DOHH2 (cell line): ENCODE measurements at regions not wholly inside any gene's neighbourhood (a gene's known extent, or its start where the extent isn't known, plus 50 kb on each side); places are given as distances from the start of the nearest gene placed in this dataset.

ENCODE experiments used
- EZH2phosphoT487 ChIP-seq: fragments of 200-600 bp; sonication (generic); IDR thresholded peaks from 2 replicates; pipeline ENCODE4 v1.6.1; 2017; ENCODE audit warnings: borderline replicate concordance, mild to moderate bottlenecking, antibody characterized with exemption, low read length, moderate library complexity, mixed read lengths
- TF ChIP-seq, protein P1 (sequence below): fragments of 200-600 bp; sonication (generic); IDR thresholded peaks from one replicate; pipeline ENCODE4 v1.5.1; 2014; ENCODE audit warnings: antibody characterized with exemption, mild to moderate bottlenecking, low read depth, low read length; ENCODE audit not compliant: poor library complexity, severe bottlenecking

DNA sequence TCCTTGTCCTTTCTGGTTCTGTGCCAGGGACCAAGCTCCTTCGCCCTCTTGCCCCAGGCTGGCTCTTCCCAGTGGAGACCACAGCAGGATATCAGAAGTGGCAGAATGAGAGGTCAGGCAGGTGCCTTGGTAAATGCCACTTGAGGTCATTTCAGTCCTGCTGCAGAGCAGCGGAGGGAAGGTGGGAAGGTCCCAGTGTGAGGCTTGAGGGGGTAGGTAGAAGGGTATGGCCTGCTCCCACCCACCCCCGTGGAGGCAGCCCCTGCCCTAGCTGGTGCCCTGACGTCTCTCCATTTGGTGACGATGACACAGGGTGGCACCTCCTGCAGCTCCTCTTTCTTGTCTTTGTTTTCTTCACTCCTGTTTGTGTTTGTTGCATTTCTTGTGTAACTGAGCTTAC, 538.8 kb downstream of the TCERG1L start:
- TF ChIP-seq, protein P1, sequence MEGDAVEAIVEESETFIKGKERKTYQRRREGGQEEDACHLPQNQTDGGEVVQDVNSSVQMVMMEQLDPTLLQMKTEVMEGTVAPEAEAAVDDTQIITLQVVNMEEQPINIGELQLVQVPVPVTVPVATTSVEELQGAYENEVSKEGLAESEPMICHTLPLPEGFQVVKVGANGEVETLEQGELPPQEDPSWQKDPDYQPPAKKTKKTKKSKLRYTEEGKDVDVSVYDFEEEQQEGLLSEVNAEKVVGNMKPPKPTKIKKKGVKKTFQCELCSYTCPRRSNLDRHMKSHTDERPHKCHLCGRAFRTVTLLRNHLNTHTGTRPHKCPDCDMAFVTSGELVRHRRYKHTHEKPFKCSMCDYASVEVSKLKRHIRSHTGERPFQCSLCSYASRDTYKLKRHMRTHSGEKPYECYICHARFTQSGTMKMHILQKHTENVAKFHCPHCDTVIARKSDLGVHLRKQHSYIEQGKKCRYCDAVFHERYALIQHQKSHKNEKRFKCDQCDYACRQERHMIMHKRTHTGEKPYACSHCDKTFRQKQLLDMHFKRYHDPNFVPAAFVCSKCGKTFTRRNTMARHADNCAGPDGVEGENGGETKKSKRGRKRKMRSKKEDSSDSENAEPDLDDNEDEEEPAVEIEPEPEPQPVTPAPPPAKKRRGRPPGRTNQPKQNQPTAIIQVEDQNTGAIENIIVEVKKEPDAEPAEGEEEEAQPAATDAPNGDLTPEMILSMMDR = no peak
- no peak for TF ChIP-seq EZH2phosphoT487
